ENCODE measurements at regions not wholly inside any gene's neighbourhood (a gene's known extent, or its start where the extent isn't known, plus 50 kb on each side); places are given as distances from the start of the nearest gene placed in this dataset.

DNA sequence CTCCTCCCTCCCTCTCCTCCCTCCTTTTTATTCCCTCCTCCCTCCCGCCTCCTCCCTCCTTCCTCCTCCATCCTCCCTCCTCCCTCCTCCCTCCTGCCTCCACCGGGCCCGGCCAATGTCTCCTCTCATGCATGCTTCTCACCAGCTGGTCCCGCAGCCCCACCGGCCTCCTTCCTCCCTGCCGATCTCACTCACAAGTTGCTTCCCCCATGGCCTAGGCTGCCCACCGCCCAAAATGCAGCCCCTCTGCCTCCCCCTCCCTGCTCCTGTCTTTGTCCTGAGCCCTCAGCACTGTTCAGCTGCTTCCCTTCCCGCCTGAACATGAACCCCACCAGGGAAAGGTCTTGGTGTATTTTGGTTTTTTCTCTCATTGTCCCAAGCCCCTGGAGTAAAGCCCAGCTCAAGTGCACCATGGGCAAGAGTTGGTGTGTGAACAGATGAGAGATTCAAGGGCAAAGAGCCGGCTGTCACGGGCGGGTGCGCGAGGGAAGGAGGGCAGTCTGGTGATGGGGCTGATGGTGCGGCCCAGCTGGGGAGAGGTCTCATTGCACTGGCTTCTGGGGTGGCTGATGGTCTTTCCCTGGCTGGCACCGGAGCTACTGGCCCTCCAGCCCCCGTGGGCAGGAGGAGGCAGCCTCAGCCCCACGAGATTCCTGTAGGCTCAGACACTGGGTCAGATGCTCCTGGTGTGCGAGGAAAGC, 117.6 kb downstream of the TWIST2 start (continued):
- TF ChIP-seq DNMT1 (CRISPR knock-in tag; IDR thresholded peaks at IDR 0.05) (no peak), ATAD3A (CRISPR knock-in tag; IDR thresholded peaks at IDR 0.05) (no peak), ZKSCAN1 (IDR thresholded peaks at IDR 0.05; ENCODE audit: low read length) (no peak), CHCHD3 (CRISPR knock-in tag; IDR thresholded peaks at IDR 0.05) (no peak)
- TF ChIP-seq, protein P1, sequence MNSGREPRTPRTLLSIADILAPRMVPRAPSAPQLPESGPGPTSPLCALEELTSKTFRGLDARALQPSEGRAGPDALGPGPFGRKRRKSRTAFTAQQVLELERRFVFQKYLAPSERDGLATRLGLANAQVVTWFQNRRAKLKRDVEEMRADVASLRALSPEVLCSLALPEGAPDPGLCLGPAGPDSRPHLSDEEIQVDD (CRISPR knock-in tag; IDR thresholded peaks at IDR 0.05; ENCODE audit: borderline replicate concordance) = no peak
- TF ChIP-seq, protein P2, sequence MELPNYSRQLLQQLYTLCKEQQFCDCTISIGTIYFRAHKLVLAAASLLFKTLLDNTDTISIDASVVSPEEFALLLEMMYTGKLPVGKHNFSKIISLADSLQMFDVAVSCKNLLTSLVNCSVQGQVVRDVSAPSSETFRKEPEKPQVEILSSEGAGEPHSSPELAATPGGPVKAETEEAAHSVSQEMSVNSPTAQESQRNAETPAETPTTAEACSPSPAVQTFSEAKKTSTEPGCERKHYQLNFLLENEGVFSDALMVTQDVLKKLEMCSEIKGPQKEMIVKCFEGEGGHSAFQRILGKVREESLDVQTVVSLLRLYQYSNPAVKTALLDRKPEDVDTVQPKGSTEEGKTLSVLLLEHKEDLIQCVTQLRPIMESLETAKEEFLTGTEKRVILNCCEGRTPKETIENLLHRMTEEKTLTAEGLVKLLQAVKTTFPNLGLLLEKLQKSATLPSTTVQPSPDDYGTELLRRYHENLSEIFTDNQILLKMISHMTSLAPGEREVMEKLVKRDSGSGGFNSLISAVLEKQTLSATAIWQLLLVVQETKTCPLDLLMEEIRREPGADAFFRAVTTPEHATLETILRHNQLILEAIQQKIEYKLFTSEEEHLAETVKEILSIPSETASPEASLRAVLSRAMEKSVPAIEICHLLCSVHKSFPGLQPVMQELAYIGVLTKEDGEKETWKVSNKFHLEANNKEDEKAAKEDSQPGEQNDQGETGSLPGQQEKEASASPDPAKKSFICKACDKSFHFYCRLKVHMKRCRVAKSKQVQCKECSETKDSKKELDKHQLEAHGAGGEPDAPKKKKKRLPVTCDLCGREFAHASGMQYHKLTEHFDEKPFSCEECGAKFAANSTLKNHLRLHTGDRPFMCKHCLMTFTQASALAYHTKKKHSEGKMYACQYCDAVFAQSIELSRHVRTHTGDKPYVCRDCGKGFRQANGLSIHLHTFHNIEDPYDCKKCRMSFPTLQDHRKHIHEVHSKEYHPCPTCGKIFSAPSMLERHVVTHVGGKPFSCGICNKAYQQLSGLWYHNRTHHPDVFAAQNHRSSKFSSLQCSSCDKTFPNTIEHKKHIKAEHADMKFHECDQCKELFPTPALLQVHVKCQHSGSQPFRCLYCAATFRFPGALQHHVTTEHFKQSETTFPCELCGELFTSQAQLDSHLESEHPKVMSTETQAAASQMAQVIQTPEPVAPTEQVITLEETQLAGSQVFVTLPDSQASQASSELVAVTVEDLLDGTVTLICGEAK (IDR thresholded peaks at IDR 0.05) = no peak
- TF ChIP-seq, protein P2 (CRISPR knock-in tag; IDR thresholded peaks at IDR 0.05) = no peak
